ENCODE measurements at regions not wholly inside any gene's neighbourhood (a gene's known extent, or its start where the extent isn't known, plus 50 kb on each side); places are given as distances from the start of the nearest gene placed in this dataset.

DNA sequence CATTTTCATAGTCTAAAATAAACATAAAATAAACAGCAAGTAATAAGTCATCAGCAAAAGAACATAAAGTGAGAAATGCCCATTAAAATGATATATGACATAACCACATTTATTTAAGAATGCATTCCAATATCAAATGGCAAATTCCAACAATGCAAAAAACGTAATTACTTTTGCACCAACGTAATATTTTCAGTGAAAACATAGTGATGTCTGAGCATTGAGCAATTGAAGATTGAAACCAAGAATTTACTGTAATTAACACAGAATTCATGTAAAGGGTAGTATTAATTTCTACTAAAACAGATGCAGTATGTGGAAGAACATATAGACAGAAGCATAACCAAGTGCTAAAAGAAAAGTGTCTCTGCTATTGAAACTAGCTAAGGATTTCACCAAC lies 123.0 kb upstream of the TNS3 start:
- TF ChIP-seq, protein P1, sequence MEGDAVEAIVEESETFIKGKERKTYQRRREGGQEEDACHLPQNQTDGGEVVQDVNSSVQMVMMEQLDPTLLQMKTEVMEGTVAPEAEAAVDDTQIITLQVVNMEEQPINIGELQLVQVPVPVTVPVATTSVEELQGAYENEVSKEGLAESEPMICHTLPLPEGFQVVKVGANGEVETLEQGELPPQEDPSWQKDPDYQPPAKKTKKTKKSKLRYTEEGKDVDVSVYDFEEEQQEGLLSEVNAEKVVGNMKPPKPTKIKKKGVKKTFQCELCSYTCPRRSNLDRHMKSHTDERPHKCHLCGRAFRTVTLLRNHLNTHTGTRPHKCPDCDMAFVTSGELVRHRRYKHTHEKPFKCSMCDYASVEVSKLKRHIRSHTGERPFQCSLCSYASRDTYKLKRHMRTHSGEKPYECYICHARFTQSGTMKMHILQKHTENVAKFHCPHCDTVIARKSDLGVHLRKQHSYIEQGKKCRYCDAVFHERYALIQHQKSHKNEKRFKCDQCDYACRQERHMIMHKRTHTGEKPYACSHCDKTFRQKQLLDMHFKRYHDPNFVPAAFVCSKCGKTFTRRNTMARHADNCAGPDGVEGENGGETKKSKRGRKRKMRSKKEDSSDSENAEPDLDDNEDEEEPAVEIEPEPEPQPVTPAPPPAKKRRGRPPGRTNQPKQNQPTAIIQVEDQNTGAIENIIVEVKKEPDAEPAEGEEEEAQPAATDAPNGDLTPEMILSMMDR (IDR thresholded peaks at IDR 0.05), result no peak
- TF ChIP-seq POLR2A (IDR thresholded peaks at IDR 0.05), result no peak
- no peak for TF ChIP-seq EP300 (IDR thresholded peaks at IDR 0.05)
- TF ChIP-seq POLR2AphosphoS5 (IDR thresholded peaks at IDR 0.05), result no peak

All from gastroesophageal sphincter (tissue), 3 donors.